ENCODE measurements at regions not wholly inside any gene's neighbourhood (a gene's known extent, or its start where the extent isn't known, plus 50 kb on each side); places are given as distances from the start of the nearest gene placed in this dataset.
"Not testable (repeated sequence)": the region's sequence is repeated elsewhere in the genome, so short reads cannot be mapped to it uniquely, and the experiment has no call there.

- no peak for TF ChIP-seq CTCF (IDR thresholded peaks at IDR 0.05; ENCODE audit: extremely low read depth, missing control alignments)
- DNase-seq (ENCODE audit: low spot score) = no peak
Measured at GRCh38 chr10:4607681-4608080, 218.3 kb upstream of the AKR1E2 start.

GRCh38 chr10:4606856-4607636, 219.0 kb upstream of the AKR1E2 start:
- DNase-seq (ENCODE audit: low spot score) = no peak
- no peak for TF ChIP-seq CTCF (IDR thresholded peaks at IDR 0.05; ENCODE audit: extremely low read depth, missing control alignments)

- no peak for TF ChIP-seq CTCF (IDR thresholded peaks at IDR 0.05; ENCODE audit: extremely low read depth, missing control alignments)
- DNase-seq (ENCODE audit: low spot score) = no peak
Measured at GRCh38 chr10:4602764-4603491, 223.1 kb upstream of the AKR1E2 start.

GRCh38 chr10:4599471-4599870, 226.5 kb upstream of the AKR1E2 start:
- no peak for DNase-seq (ENCODE audit: low spot score)
- TF ChIP-seq CTCF (IDR thresholded peaks at IDR 0.05; ENCODE audit: extremely low read depth, missing control alignments) = no peak

- DNase-seq (ENCODE audit: low spot score) = not testable (repeated sequence)
Measured at GRCh38 chr10:4597898-4598297, 228.1 kb upstream of the AKR1E2 start.

GRCh38 chr10:4596951-4597350, 229.1 kb upstream of the AKR1E2 start:
- no peak for DNase-seq (ENCODE audit: low spot score)
- TF ChIP-seq CTCF (IDR thresholded peaks at IDR 0.05; ENCODE audit: extremely low read depth, missing control alignments) = no peak

GRCh38 chr10:4595719-4596319, 230.2 kb upstream of the AKR1E2 start:
- no peak for DNase-seq (ENCODE audit: low spot score)

More at GRCh38 chr10:4595719-4596319, 230.2 kb upstream of the AKR1E2 start:
- no peak for TF ChIP-seq CTCF (IDR thresholded peaks at IDR 0.05; ENCODE audit: extremely low read depth, missing control alignments)

All from GM20000 (cell line).